H1 (cell line): ENCODE measurements at regions not wholly inside any gene's neighbourhood (a gene's known extent, or its start where the extent isn't known, plus 50 kb on each side); places are given as distances from the start of the nearest gene placed in this dataset.

Experiments used
- CTCF ChIP-seq, 3 experiments: IDR thresholded peaks; 1 replicate in 2 of 3; 2 replicates in 1 of 3; pipeline versions ENCODE4 v1.5.1 to v1.6.1; 2011; ENCODE audit warnings: low read length in 3 of 3, mild to moderate bottlenecking in 3 of 3, inconsistent platforms in 2 of 3, low read depth in 1 of 3, moderate library complexity in 1 of 3; ENCODE audit not compliant: insufficient read depth in 1 of 3; ENCODE audit errors: control extremely low read depth in 1 of 3
- EP300 ChIP-seq, 2 experiments: IDR thresholded peaks; 1 replicate in 1 of 2; 2 replicates in 1 of 2; pipeline ENCODE4 v1.6.1; 2011 to 2012; ENCODE audit warnings: low read depth in 2 of 2, low read length in 2 of 2, mild to moderate bottlenecking in 2 of 2, borderline replicate concordance in 1 of 2, inconsistent platforms in 1 of 2, moderate library complexity in 1 of 2
- EZH2 ChIP-seq: fragments of 200-600 bp; sonication (generic); IDR thresholded peaks from 2 replicates; pipeline ENCODE4 v1.7.1; 2012; ENCODE audit warnings: low read depth, mild to moderate bottlenecking, moderate library complexity, low read length, inconsistent platforms; ENCODE audit not compliant: severe bottlenecking
- TF ChIP-seq, protein P1 (sequence below): IDR thresholded peaks from 2 replicates; pipeline ENCODE4 v1.6.1; 2011; ENCODE audit warnings: low read length, improper control_type of control experiment

DNA sequence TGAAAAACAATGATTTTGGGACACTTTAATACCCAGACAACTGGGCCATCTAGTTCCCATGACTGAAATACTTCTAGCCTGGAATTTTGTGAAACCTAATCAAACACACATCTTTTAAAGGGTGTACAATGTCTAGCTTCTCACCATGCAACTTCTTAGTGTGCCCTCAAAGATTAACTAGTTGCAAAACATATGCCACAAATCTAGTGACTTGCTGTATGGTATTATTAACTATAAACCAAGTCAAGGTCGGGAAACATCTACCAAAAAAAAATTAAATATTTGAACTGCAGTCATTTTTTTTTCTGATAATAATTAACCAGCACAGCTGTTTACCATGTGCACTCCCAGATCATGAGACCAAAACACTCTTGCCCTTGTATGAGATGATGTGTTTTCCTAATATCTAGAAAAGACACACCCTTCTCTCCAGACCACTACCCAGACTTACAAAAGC is 171.8 kb upstream of the FOXN3 start:
- TF ChIP-seq, protein P1, sequence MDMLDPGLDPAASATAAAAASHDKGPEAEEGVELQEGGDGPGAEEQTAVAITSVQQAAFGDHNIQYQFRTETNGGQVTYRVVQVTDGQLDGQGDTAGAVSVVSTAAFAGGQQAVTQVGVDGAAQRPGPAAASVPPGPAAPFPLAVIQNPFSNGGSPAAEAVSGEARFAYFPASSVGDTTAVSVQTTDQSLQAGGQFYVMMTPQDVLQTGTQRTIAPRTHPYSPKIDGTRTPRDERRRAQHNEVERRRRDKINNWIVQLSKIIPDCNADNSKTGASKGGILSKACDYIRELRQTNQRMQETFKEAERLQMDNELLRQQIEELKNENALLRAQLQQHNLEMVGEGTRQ, result no peak
- TF ChIP-seq CTCF (IDR thresholded peaks at IDR 0.05; ENCODE audit: control extremely low read depth in 1 of 3, insufficient read depth in 1 of 3, low read depth in 1 of 3, low read length in 3 of 3) (no peak), EZH2 (no peak), EP300 (IDR thresholded peaks at IDR 0.05; ENCODE audit: borderline replicate concordance in 1 of 2, low read depth in 2 of 2, low read length in 2 of 2) (no peak)
